ENCODE measurements at regions not wholly inside any gene's neighbourhood (a gene's known extent, or its start where the extent isn't known, plus 50 kb on each side); places are given as distances from the start of the nearest gene placed in this dataset.

- in situ Hi-C loops (cut with MboI; ENCODE audit: low sequenced_read_pairs) (no loop called here), dilution Hi-C loops (cut with HindIII; ENCODE audit: low sequenced_read_pairs, unreplicated experiment) (no loop called here), intact Hi-C loops (cut with micrococcal nuclease) (no loop called here)
- Histone ChIP-seq H3K23ac (ENCODE audit: low read depth, low read length) (no peak overlapping the region), H3K27me3 (ENCODE audit: control insufficient read depth, insufficient read depth, low read length) (no peaks in the 10 kb centered on the region), H3K36me3 (ENCODE audit: control insufficient read depth, insufficient read depth, low read length) (no peaks in the 10 kb centered on the region), H2BK5ac (ENCODE audit: low read depth, low read length, poor library complexity, severe bottlenecking) (no peak overlapping the region), H2BK15ac (ENCODE audit: low read depth, low read length) (no peak overlapping the region), H3K4me1 (ENCODE audit: control insufficient read depth, insufficient read depth, low read length) (peaks cover 2% of the 10 kb centered on the region; the same call in 1 of the 2 replicates), H3K4me3 (ENCODE audit: insufficient read depth, low read depth, low read length) (no peak overlapping the region), H2AFZ (replicated peaks; ENCODE audit: low read length, poor library complexity) (no peak overlapping the region), H3K79me1 (ENCODE audit: low read depth in 1 of 2, low read length in 2 of 2) (no peaks in the 10 kb centered on the region), H3K9me1 (ENCODE audit: insufficient read depth, low read length) (no peaks in the 10 kb centered on the region), H4K91ac (ENCODE audit: insufficient read depth, low read depth, low read length) (no peak overlapping the region), H3K4ac (ENCODE audit: low read depth, low read length) (no peak overlapping the region), H2BK20ac (ENCODE audit: low read depth, low read length) (no peak overlapping the region), H4K5ac (ENCODE audit: low read depth, low read length) (no peak overlapping the region), H3K27ac (ENCODE audit: insufficient read depth, low read length) (peak overlapping the region; percentile 78; the same call in 1 of the 2 replicates), H3K56ac (ENCODE audit: extremely low read depth, insufficient read depth, low read length) (no peak overlapping the region), H3K14ac (replicated peaks; ENCODE audit: low read depth, low read length) (no peak overlapping the region), H3K9ac (ENCODE audit: low read depth, low read length) (no peak overlapping the region), H3K18ac (ENCODE audit: low read depth, low read length) (no peak overlapping the region), H4K8ac (ENCODE audit: low read depth in 2 of 2, low read length in 2 of 2) (no peak overlapping the region), H3K4me2 (ENCODE audit: low read depth, low read length) (peak overlapping the region; percentile 56), H2AK5ac (ENCODE audit: low read depth, low read length) (no peak overlapping the region), H2AK9ac (replicated peaks; ENCODE audit: low read depth, low read length, poor library complexity) (no peak overlapping the region), H4K20me1 (ENCODE audit: insufficient read depth, low read length) (no peaks in the 10 kb centered on the region), H2BK120ac (ENCODE audit: low read depth, low read length) (no peak overlapping the region), H3K9me3 (ENCODE audit: control insufficient read depth, insufficient read depth, low read length) (no peaks in the 10 kb centered on the region)
- TF ChIP-seq MAFK (IDR thresholded peaks at IDR 0.05; ENCODE audit: low read depth, low read length) = no peak
- TF ChIP-seq MAZ (IDR thresholded peaks at IDR 0.05; ENCODE audit: borderline replicate concordance, low read depth, low read length) = no peak
- no peak for TF ChIP-seq CTCF (conservative IDR thresholded peaks at IDR 0.05; ENCODE audit: low read depth, low read length)
- no peak for TF ChIP-seq MXI1 (IDR thresholded peaks at IDR 0.05; ENCODE audit: borderline replicate concordance, low read depth, low read length)
- TF ChIP-seq RCOR1 (IDR thresholded peaks at IDR 0.05; ENCODE audit: insufficient replicate concordance, low read length) = no peak
- no peak for TF ChIP-seq CEBPB (IDR thresholded peaks at IDR 0.05; ENCODE audit: low read depth, low read length)
- WGBS, 2 experiments (ENCODE audit: extremely low coverage in 2 of 2, insufficient read length in 1 of 2) = no CpG with 5 or more reads among the region's 7 CpGs
- ATAC-seq (ENCODE audit: low read depth) (peak; percentile 35; the same call in 1 of the 2 replicates), DNase-seq (peak; percentile 52)
- ChIA-PET POLR2A (ENCODE audit: unreplicated experiment) (no interaction called here), CTCF (no interaction called here)
- BruUV-seq (replicated peaks) = no TSS peak
Measured at GRCh38 chrX:133482056-133482952, 67.0 kb upstream of the GPC4 start.

Measured in IMR-90 (cell line).